Left lobe of liver (tissue), 2 donors: ENCODE measurements at regions not wholly inside any gene's neighbourhood (a gene's known extent, or its start where the extent isn't known, plus 50 kb on each side); places are given as distances from the start of the nearest gene placed in this dataset.

ENCODE experiments used
- ATAC-seq: fragments of 200-7000 bp; cut with Tn5 transposase; one replicate; pipeline ENCODE4 v1.9.1; 2020; ENCODE audit warnings: mild to moderate bottlenecking, moderate library complexity
- DNase-seq: peaks from one replicate; pipeline ENCODE4 v3.0.0-alpha.2; 2020; ENCODE audit warnings: low spot score
- donor health status: DM: no; HTN: no; CAD: no; lungs with moderate emphysema.
- donor health status: DM: no; HTN: yes; CAD: no.

DNA sequence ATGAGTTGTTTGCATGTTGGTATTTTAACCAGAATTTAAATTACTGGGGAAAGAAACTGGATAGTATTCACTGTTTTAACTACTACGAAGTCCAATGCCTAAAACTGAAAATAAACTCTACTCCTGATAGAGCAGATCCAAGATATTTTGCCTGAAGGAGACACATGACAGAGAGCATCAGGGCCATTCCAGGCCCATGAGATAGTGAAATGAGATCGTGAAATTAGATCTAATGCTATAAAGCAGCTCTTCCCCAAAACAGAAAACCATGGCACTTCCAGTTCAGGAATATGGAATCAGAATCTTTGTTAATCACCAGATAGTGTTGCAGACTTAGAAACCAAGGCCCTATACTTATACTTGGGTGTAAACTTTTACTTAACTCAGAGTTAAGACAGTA, 124.3 kb upstream of the CACNA2D1 start:
- ATAC-seq (no peak), DNase-seq (no peak)

DNA sequence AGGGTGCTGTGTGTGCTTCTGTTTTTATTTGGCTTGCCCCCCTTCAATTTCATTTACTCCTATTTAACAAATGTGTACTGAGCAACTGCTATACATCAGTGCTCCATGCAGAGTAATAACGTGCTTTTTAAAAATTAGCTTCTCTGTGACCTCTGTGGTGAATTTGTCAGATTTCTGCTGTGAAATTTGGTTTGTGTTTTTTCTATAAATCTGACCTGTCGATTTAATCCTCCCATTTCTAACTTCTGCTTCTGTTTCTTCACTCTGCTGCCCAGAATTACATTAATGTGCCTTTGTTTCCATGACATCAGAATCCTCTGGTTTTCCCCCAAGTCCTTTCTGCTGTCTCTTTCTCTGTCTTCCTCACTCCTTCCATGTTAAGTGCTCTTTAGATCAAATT, 123.8 kb upstream of the CACNA2D1 start:
- no peak for ATAC-seq

GRCh38 chr7:82566752-82567151, 123.2 kb upstream of the CACNA2D1 start:
- ATAC-seq, result no peak
- no peak for DNase-seq

More for the DNA sequence above, 123.8 kb upstream of the CACNA2D1 start:
- no peak for DNase-seq

DNA sequence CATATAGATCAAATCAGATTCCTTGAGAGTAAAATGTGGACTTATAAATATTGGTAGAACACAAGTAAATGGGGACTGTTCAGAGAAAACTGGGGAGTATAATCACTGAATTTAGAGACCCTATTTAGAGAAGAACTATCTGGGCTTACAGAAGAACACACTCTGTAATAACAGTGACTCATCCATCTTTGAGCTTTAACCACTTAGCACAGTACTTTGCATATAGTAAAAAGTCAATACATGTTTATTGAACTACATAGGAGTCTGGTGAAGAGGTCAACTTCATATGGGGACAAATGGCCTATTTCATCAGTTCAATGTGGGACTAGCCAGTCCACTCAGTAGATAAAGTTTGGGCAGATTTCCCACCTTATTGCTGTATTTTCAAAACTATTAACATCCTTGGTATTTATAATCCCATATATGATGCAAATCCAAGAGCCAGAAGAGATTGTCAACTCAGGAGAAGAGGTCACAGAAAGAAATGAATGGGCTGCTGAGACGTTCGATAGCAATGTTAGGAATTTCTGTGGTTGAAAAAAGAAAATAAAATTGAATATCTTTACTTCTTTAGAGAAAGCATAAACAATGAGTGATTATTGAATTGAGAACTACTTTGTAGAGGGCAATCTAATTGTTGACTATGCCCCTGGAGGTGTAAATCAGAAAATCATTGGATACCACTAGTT, 119.3 kb upstream of the CACNA2D1 start:
- no peak for ATAC-seq
- no peak for DNase-seq

GRCh38 chr7:82559193-82559805, 115.7 kb upstream of the CACNA2D1 start:
- DNase-seq, result no peak
- ATAC-seq, result no peak

- DNase-seq (no peak), ATAC-seq (no peak)
These were observed 106.2 kb upstream of the CACNA2D1 start for GRCh38 chr7:82549616-82550285.

GRCh38 chr7:82548141-82548688, 104.6 kb upstream of the CACNA2D1 start:
- no peak for ATAC-seq

DNA sequence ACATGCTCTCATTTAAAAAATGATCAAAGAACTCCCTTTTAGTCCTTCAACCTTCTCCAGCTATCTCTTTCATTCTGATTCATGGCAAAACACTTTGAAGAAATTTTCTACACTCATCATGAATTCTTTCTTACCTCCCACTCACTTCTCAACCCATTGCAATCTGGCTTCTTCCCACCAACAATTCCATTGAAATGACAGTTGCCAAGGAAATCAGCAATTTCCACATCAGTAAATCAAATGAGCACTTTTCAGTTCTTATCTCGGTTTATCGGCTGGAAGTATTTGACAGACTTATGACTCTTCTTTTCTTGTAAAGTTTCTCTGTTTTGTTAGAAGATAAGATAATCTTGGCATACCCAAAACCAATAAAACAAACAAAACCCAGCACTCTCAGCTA, 99.1 kb upstream of the CACNA2D1 start:
- ATAC-seq (no peak), DNase-seq (no peak)

More at GRCh38 chr7:82548141-82548688, 104.6 kb upstream of the CACNA2D1 start:
- no peak for DNase-seq

- ATAC-seq (no peak), DNase-seq (no peak)
These were observed 96.4 kb upstream of the CACNA2D1 start for GRCh38 chr7:82539969-82540368.

- DNase-seq (no peak), ATAC-seq (no peak)
These were observed 91.1 kb upstream of the CACNA2D1 start for GRCh38 chr7:82534684-82535083.

- no peak for DNase-seq
- no peak for ATAC-seq
These were observed 86.8 kb upstream of the CACNA2D1 start for GRCh38 chr7:82530361-82530760.

DNA sequence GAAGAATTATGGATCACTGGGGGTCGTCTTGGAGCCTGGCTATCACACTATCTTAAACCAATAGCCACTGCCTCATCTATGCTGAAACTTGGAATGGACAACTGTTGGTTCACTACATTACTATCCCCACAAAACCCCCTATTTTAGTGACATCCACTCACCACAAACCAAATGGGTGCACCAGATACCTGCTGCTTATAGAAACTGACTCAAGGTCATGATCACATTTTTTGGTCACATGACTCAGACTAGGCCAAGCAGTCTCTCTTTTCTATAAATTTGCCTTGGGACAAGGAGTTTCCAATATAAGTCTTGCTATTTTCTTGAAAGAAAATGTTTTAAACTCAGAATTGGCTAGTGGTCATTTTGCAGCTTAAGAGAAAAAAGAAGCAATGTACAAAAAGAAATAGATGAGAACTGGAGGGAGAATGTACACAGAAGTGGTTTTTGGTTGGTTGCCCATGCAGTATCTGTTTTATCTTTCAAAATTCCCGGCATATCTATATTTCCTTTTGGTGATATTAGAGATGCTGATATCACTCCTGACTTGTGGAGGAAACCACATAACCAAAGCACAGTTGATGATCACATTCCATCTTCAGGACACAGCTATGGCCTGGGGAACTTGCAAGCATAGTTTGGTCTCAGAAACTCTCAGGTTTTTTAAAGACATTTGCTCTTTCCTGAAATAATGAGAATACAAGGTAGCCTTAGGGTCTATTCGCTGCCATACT, 85.2 kb upstream of the CACNA2D1 start:
- DNase-seq, result no peak
- ATAC-seq, result no peak

DNA sequence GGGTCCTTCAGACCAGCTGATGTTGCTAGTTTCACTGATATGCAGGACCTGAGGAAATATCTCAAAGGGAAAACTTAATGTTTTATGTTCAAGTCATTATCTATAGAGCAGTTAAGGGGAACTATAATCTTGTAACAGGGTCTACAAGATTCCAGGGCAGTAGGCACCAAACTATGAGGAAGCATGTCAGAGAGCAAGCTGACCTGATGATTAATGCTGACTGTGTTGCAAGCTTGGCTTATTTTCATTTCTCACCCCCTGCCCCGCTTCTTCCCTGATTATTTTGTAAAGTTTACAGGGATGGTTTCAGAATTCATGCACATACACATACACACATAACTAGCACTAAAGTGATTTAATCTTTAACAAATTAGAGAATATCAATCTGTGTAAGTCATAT, 84.3 kb upstream of the CACNA2D1 start:
- DNase-seq (no peak), ATAC-seq (no peak)

GRCh38 chr7:82521906-82522445, 78.4 kb upstream of the CACNA2D1 start:
- ATAC-seq (no peak), DNase-seq (no peak)

DNA sequence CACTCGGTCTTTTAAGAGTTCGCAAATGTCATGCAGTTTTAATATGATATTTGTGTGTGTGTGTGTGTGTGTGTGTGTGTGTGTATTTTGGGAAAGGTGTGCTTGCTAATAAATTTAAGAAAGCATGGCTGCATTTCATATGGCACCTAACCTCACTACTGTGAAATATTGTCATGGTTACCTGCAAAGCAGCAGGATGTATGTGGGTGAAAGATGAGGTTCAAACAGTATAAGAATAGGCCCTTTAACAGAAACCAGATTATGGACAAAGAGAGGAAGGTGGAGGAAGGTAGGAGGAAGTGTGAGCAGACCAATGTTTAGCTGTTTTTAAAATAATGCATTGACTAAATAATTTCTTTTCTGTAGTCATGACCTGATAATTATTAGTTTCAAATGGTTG, 73.5 kb upstream of the CACNA2D1 start:
- DNase-seq, result no peak
- no peak for ATAC-seq

GRCh38 chr7:82511542-82511941, 68.0 kb upstream of the CACNA2D1 start:
- ATAC-seq (no peak), DNase-seq (no peak)

- ATAC-seq, result no peak
- DNase-seq, result no peak
These were observed 64.5 kb upstream of the CACNA2D1 start for GRCh38 chr7:82507976-82508677.

DNA sequence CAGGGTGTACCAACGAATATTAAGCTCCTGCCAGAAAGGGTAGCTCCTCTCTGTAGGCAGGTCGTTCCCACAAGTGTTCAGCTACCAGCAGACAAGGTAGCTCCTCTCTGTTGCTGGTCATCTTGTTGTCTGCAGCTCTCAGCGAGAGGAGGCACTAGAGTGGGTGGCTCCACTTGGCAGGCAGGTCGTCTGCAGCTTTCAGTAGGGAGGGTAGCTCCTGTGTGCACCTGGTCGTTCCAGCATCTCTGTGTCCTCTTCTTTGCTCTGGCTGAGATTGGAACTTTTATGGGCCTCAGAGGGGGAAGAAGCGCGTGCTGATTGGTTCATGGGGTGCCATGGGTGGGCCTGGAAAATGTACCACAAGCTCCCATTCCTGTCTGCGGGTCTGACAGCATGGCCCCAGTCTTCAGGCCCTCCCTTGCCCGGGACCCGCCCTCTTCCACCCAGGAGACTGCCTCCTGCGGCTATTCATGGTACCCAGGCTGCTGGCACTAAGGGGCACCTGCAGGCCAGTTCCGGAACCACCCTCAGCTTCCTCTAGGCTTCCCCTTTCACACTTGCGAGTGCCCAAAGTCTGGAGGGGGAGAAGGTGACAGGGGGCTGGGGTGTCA, 63.9 kb upstream of the CACNA2D1 start:
- ATAC-seq, result no peak

DNA sequence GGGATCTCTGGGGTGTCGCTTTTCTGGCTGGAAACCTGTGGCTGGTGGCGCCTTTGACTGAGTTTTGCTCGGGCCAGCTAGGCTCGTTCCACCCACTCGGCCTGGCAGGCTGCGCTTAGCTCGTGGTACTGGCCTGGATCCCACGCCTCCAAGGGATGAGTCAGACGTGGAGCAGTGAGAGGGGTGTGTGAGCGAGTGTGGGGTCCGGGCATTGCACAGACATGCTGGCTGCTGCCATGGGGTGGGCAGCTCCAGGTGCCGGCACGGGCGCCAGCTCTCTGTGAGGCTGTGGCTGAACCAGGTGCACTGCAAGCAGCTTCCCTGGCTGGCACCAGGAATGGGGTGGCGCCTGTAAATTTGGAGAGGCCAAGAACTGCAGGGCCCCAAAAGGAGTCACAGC, 63.1 kb upstream of the CACNA2D1 start:
- no peak for DNase-seq
- no peak for ATAC-seq

More for the DNA sequence above, 63.9 kb upstream of the CACNA2D1 start:
- DNase-seq, result no peak

DNA sequence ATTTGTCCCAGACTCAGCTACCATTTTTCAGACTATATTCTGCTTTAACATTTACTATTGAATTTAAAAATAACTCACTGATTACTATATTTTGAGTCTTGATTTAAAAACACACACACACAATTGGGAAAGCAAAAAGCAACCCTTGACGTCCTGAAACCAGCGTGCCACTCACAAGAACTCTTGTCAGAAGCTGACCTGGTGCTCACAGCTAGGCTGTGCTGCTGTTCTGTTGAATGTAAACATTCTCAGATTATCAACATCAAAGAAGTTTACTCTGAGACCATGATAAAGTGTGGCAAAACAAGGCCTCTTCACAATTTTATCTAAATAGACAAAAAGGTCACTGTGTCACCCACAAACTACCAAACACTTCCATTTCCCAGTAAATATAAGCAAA, 62.6 kb upstream of the CACNA2D1 start:
- DNase-seq, result no peak
- ATAC-seq, result no peak
